Endothelial cell (in vitro differentiated cells): ENCODE measurements at regions not wholly inside any gene's neighbourhood (a gene's known extent, or its start where the extent isn't known, plus 50 kb on each side); places are given as distances from the start of the nearest gene placed in this dataset.

Source experiments
- DNase-seq: peaks from one replicate; pipeline ENCODE4 v3.0.0; 2021; ENCODE audit warnings: low spot score
- H3K27ac Mint-ChIP-seq: one replicate; pipeline ENCODE4 v1.8.0; 2021; ENCODE audit warnings: mixed read lengths, inconsistent platforms; ENCODE audit not compliant: unreplicated experiment
- H3K27me3 Mint-ChIP-seq: one replicate; pipeline ENCODE4 v1.8.0; 2021; ENCODE audit warnings: mild to moderate bottlenecking, moderate library complexity, mixed read lengths, inconsistent platforms; ENCODE audit not compliant: unreplicated experiment
- H3K36me3 Mint-ChIP-seq: one replicate; pipeline ENCODE4 v1.8.0; 2021; ENCODE audit warnings: mild to moderate bottlenecking, low read depth, mixed read lengths, inconsistent platforms; ENCODE audit not compliant: unreplicated experiment
- H3K4me1 Mint-ChIP-seq: one replicate; pipeline ENCODE4 v1.8.0; 2021; ENCODE audit warnings: mild to moderate bottlenecking, mixed read lengths, inconsistent platforms; ENCODE audit not compliant: unreplicated experiment
- H3K4me3 Mint-ChIP-seq: one replicate; pipeline ENCODE4 v1.8.0; 2021; ENCODE audit warnings: mild to moderate bottlenecking, mixed read lengths, inconsistent platforms; ENCODE audit not compliant: unreplicated experiment
- H3K9me3 Mint-ChIP-seq: one replicate; pipeline ENCODE4 v1.8.0; 2021; ENCODE audit warnings: mixed read lengths, inconsistent platforms; ENCODE audit not compliant: unreplicated experiment
- CTCF ChIP-seq: fragments of 200-600 bp; sonication (generic); IDR thresholded peaks from one replicate; pipeline ENCODE4 v1.5.0; 2021; ENCODE audit warnings: antibody characterized with exemption; ENCODE audit not compliant: unreplicated experiment

DNA sequence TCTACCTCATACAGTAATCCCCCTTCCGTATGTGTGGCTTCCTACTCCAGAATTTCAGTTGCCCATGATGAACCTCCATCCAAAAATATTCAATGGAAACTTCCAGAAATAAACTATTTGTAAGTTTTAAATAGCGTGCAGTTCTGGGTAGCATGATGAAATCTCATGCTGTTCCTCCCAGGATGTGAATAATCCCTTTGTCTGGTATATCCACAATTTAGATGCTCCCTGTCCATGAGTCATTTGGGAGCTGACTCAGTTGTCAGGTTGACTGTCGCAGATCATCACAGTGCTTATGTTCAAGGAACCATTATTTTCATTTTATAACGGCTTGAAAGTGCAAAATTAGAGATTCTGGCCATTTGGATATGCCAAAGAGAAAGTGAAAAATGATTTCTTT lies 290.1 kb upstream of the CDH9 start:
- no peaks in the 10 kb centered on the region for H3K27me3 Mint-ChIP-seq
- no peaks in the 10 kb centered on the region for H3K4me1 Mint-ChIP-seq
- H3K4me3 Mint-ChIP-seq, result no peak overlapping the region
- H3K9me3 Mint-ChIP-seq, result no peaks in the 10 kb centered on the region
- no peak for DNase-seq
- no peak for TF ChIP-seq CTCF
- no peaks in the 10 kb centered on the region for H3K36me3 Mint-ChIP-seq
- no peak overlapping the region for H3K27ac Mint-ChIP-seq

DNA sequence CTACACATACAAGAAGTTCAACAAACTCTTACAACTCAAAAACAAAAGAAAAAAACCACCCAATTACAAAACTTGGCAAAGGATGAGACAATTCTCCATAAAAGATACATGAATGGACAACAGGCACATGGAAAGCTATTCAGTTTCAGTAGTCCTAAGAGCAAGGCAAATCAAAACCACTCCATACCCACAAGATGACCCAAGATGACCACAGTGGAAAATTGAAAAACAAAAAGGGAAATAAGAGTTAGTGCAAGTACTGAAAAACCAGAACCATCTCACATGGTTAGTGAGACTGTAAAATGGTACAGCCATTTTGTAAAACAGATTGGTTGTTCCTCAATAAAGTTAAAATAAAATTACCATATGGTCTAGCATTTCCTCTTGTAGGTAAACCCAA lies 287.1 kb upstream of the CDH9 start:
- no peak overlapping the region for H3K27ac Mint-ChIP-seq
- H3K9me3 Mint-ChIP-seq, result no peaks in the 10 kb centered on the region
- H3K36me3 Mint-ChIP-seq, result no peaks in the 10 kb centered on the region
- H3K4me1 Mint-ChIP-seq, result no peaks in the 10 kb centered on the region
- H3K27me3 Mint-ChIP-seq, result no peaks in the 10 kb centered on the region
- no peak for DNase-seq
- no peak for TF ChIP-seq CTCF
- H3K4me3 Mint-ChIP-seq, result no peak overlapping the region

- H3K27ac Mint-ChIP-seq, result no peak overlapping the region
- TF ChIP-seq CTCF, result no peak
- DNase-seq, result no peak
- H3K4me3 Mint-ChIP-seq, result no peak overlapping the region
- H3K4me1 Mint-ChIP-seq, result no peaks in the 10 kb centered on the region
- no peaks in the 10 kb centered on the region for H3K36me3 Mint-ChIP-seq
- no peaks in the 10 kb centered on the region for H3K9me3 Mint-ChIP-seq
- no peaks in the 10 kb centered on the region for H3K27me3 Mint-ChIP-seq
Measured at GRCh38 chr5:27318701-27319100, 280.3 kb upstream of the CDH9 start.

DNA sequence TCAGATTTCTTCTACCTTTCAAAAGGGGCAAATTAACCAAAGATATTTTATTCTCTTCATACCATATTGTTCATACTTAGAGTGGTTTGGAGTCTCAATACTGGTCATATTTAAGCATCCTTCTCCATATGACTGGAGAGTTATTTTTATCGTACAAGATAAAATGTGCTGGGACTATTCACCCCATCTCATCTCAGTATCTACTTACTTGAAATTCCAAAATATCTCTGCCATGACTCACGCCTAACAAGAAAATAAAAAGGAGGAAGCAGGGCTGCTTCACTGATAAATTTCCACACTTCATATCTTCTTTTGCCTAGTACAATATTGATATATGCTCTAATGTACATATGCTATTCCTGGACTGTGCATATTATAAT lies 277.9 kb upstream of the CDH9 start:
- Mint-ChIP-seq H3K27me3 (no peaks in the 10 kb centered on the region), H3K9me3 (no peaks in the 10 kb centered on the region), H3K36me3 (no peaks in the 10 kb centered on the region), H3K27ac (no peak overlapping the region), H3K4me3 (no peak overlapping the region), H3K4me1 (peaks cover 2% of the 10 kb centered on the region)
- DNase-seq, result no peak
- TF ChIP-seq CTCF, result no peak

GRCh38 chr5:27315363-27316270 lies 277.2 kb upstream of the CDH9 start:
- Mint-ChIP-seq H3K9me3 (no peaks in the 10 kb centered on the region), H3K36me3 (no peaks in the 10 kb centered on the region), H3K27ac (no peak overlapping the region), H3K27me3 (no peaks in the 10 kb centered on the region), H3K4me1 (peaks cover 2% of the 10 kb centered on the region), H3K4me3 (no peak overlapping the region)
- TF ChIP-seq CTCF, result no peak
- no peak for DNase-seq
